ENCODE measurements at regions not wholly inside any gene's neighbourhood (a gene's known extent, or its start where the extent isn't known, plus 50 kb on each side); places are given as distances from the start of the nearest gene placed in this dataset.

- no peak for DNase-seq
These were observed 73.2 kb downstream of the GPR37 start for GRCh38 chr7:124692425-124692824.

DNA sequence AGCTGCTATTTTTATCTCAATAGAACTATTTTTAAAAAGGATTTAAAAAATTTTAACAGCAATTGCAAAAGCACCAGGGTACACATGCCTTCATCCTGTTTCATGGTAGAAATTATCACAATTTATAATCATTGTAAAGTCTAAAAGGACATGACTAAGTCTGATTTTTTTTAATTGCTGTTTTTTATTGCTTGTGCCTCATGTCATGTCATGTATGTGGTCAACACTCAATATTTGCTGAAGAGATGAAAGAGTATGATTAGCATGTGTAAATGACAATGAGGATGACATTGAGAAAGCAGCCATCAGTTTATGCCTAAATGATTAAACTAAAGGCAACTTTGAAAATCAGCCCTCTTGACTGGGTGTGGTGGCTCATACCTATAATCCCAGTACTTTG is 74.8 kb downstream of the GPR37 start:
- no peak for DNase-seq

- no peak for DNase-seq
These were observed 75.7 kb downstream of the GPR37 start for GRCh38 chr7:124689931-124690330.

DNA sequence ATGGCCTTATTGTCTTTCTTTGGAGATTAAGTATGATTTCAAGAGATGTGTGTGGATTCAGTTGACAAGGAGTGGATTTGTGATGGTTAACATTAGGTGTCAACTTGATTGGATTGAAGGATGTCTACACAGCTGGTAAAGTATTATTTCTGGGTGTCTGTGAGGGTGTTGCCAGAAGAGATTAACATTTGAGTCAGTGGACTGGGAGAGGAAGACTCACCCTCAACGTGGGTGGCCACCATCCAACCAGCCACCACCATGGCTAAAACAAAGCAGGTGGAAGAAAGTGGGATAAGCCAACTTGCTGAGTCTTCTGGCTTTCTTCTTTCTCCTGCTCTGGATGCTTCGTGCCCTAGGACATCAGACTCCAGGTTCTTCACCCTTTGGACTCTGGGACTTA is 76.1 kb downstream of the GPR37 start:
- DNase-seq = no peak

DNA sequence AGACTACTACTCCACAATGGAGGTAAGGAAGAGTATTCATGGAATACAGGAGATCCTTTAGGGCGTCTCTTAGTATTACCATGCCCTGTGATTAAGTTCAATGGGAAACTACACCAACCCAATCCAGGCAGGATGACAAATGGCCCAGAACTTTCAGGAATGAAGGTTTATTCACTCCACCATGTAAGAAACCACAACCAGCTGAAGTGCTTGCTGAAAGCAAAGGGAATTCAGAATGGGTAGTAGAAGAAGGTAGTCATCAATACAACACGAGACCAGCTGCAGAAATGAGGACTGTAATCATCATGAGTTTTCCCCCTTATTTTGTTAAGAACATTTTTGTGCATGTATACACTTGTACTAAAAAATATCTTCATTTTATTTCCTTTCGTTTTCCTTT is 76.6 kb downstream of the GPR37 start:
- DNase-seq = no peak

DNA sequence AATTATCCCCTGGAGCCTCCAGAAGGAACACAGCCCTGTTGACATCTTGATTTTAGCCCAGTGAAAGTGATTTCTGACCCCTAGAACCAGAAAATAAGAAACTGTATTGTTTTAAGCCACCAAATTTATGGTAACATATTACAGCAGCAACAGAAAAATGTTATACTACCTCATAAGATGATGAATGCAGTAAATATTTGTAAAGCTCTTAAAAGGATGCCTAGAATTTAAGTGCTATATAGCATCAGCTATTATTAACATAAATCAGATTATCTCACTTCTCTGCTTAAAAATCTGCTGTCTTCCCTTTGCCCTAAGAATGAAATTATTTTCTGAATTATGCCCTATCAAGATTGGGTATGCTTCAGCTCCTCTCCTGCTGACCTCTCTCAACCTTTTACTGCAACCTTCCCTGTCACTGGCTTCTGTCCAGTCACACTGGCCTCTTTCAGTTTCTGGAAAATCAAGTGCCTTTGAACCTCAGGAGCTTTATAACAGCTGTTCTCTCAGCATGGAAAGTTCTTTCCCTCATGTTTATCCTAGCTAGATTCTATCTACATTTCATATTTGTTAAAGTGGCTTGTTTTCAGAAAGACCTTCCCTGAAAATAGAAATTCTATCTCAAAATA is 78.9 kb downstream of the GPR37 start:
- no peak for DNase-seq

DNA sequence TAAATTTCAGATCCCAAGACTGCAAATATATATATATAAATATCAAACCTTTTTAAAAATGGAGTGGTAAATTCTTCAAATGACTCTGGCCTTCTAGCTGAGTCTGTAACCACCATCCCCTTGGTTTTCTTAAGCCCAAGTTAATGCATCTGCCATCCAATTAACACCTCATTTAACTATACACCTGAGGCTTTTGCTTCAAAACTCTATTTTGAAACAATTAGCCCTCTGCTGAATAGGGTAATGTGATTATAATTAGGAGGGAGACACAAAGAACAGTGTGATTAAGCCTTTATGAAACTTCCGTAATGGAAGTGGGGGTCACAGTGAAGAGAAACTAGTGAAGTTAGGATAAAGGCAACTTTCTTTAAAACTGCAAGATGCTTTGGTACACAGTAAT is 83.6 kb downstream of the GPR37 start:
- DNase-seq = no peak

- no peak for DNase-seq
These were observed 85.3 kb downstream of the GPR37 start for GRCh38 chr7:124680304-124680703.

- no peak for DNase-seq
These were observed 85.9 kb downstream of the GPR37 start for GRCh38 chr7:124679586-124680225.

GRCh38 chr7:124679146-124679545 is 86.4 kb downstream of the GPR37 start:
- no peak for DNase-seq

DNA sequence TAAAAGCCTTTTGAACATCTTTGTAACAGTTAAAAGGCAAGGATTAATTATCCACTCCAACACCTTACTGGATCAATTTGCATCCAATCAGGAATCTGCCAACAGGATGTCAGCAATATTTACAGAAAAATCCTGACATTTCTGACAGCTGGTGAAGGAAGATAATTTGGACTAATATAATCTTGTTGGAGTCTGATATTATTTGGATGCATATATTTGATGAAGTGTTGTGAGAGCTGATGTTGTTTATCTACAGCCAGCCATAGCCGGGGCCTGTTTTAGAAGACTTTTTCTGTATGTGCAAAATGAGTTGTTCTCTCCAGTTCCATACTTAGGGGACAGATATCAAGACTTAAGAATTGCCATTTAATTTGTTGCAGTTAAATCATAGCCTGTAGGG is 91.1 kb downstream of the GPR37 start:
- no peak for DNase-seq

DNA sequence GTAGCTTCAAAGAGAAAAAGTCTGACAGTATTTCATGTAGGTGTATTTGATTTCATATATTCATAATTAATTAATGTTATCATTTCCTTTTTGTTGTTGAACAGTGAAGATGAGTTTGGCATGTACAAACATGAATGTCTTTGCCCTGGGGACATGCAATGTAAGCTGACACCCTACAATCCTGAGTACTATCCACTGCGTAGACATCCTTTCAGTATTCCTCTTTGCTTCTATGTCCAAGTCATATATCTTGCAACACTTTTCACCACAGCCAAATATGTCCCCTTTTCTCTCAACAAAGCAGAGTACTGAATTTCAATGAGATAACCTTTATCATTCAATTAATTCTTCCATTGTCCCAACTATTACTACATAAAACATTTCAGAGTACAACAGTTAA is 93.6 kb downstream of the GPR37 start:
- no peak for DNase-seq

DNA sequence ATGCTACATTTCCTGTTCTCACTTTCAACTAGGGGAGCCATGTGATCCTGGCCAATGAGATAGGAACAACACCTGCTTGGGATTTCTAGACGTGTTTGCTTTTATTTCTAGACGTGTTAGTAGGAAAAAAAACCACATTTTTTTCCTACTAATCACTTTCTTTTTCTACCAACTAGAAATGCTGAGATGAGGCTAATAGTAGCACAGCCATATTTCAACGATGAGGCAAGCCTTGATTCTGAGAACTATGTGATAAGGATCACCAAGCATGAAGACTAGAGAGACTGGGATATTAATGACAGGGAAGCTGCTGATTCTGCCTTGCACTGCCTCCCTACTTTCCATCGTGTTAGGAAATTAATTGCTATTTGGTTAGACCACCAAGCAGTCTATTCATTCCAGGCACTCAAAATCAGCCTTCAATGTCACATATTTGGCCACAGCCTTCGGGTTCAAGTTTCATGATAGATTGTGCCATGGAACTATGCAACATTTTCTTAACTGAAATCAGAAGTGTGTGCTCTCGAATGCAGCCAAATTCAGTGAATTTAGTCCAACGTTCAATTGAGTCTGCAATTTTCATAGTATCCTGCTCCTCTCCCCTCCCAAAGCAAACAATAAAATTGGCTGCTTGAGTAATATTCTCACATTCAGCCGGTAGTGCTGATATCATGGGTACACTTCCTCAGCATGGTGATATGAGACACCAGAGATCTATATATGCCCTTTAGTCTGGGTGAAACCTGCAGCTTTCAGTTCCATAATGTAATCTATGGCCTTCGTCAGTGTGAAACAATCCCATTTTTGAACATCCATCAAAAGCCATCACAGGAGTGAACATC is 98.1 kb downstream of the GPR37 start:
- no peak for DNase-seq

DNA sequence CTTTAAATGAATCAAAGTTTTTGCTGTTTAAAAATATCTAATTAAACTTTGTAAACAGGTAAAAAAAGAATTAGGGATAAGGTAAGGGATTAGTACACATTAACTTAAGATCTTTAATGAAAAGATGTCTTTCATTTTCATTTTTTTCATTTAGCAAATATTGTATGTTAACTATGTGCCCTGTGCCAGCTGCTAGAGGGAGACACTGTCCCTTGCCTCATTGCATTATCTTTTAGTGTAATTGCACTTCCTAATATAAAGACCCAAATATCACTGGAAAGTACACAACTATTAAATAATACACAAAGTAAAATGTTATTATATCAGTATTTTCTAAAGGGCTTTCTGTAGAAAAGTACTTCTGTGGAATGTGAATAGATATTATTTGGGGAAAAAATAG is 102.7 kb downstream of the GPR37 start:
- DNase-seq = no peak

GRCh38 chr7:124662372-124662771 is 103.2 kb downstream of the GPR37 start:
- DNase-seq = no peak

- DNase-seq = peak; percentile 45
These were observed 109.6 kb downstream of the GPR37 start for GRCh38 chr7:124655990-124656389.

GRCh38 chr7:124652237-124652636 is 113.4 kb downstream of the GPR37 start:
- DNase-seq = no peak

GRCh38 chr7:124651136-124651535 is 114.5 kb downstream of the GPR37 start:
- DNase-seq = no peak

DNA sequence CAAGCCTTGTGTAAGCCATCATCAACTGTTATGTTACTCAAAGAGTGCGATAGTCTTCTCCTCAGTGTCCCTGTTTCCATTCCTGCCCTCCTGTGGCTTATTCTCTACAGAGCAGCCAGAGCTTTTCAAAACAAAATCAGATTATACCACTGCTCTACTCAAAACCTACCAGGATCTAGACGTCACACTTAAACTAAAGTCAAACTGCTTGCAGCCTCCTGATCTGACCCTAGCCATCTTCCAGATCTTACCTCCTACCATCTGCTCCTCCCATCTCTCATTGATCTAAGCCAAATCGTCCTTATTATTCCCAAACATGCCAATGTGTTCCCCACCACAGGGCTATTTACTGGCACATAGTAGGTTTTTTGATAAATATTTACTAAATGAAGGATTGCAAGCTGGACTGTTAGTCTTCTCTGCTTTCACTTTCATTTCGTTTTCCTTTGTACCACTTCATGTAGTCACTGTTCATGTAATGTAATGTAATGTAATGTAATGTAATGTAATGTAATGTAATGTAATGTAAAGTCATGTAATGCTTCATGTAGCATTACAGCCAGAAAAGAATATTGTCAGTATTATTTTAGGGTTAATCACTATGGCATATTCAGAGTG is 116.1 kb downstream of the GPR37 start:
- no peak for DNase-seq

DNA sequence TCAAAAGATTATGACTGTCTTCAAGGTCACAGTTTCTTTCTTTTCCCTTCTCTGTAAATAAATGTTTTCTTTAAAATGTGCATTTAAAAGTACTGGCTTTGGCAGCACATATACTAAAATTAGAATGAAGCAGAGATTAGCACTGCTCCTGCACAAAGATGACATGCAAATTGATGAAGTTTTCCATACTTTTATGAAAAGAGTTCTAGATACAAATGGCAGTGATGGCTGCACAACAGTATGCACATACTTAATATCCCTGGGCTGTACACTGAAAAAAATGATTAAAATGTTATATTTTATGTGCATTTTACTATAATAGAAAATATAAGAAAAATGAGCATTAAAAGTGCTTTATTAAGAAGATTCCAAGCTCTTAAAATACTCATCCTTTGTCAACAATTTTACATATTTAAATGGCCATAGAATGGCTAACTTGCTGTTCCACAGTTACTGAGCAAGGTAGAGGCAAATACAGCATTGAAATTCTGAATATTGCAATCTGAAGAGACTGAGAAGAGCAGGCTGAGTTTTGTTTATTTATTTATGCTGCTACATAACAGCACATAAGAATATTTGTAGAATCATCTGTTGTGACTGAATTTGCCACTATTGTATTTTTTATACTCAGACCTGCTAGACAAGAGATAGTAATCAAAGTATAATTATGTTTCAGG is 117.8 kb downstream of the GPR37 start:
- no peak for DNase-seq

GRCh38 chr7:124645704-124646103 is 119.9 kb downstream of the GPR37 start:
- no peak for DNase-seq

- DNase-seq = no peak
These were observed 122.2 kb downstream of the GPR37 start for GRCh38 chr7:124643311-124643811.

DNA sequence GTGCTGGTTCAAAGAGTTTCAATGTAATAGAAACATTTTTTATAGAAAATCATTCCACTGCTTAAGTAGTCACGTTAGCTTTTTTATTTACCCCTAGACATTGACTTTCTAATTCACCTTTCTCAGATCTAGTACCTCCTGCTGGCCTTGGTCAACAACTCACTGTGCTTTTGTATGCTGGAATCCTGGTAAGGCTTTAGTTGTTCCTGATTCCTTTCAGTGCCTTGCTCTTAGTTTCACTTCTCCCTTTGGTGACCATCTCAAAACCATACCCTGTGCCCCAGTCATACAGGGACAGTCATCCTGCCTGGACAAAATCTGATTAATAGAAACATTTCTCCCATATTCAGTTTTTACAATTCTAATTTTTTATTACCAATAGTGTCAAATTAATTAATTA is 130.2 kb downstream of the GPR37 start:
- no peak for DNase-seq
